HG03565 (cell line): ENCODE measurements at regions not wholly inside any gene's neighbourhood (a gene's known extent, or its start where the extent isn't known, plus 50 kb on each side); places are given as distances from the start of the nearest gene placed in this dataset.

Source experiments
- ATAC-seq: cut with Tn5 transposase; IDR thresholded peaks from one replicate; pipeline ENCODE4 v1.9.1; 2021; ENCODE audit warnings: mild to moderate bottlenecking, moderate library complexity; ENCODE audit not compliant: unreplicated experiment

GRCh38 chr16:51039638-51040331 lies 111.3 kb downstream of the SALL1 start:
- ATAC-seq, result no peak

GRCh38 chr16:51035711-51036110 lies 115.4 kb downstream of the SALL1 start:
- ATAC-seq, result no peak

- no peak for ATAC-seq
Observed at GRCh38 chr16:51035110-51035498, 116.0 kb downstream of the SALL1 start.

- no peak for ATAC-seq
Observed at GRCh38 chr16:51034481-51035109, 116.5 kb downstream of the SALL1 start.

- ATAC-seq, result no peak
Observed at GRCh38 chr16:51031598-51031997, 119.5 kb downstream of the SALL1 start.

- no peak for ATAC-seq
Observed at GRCh38 chr16:51030516-51030915, 120.6 kb downstream of the SALL1 start.

GRCh38 chr16:51025588-51026290 lies 125.3 kb downstream of the SALL1 start:
- ATAC-seq, result no peak

GRCh38 chr16:51024703-51025102 lies 126.4 kb downstream of the SALL1 start:
- no peak for ATAC-seq

- no peak for ATAC-seq
Observed at GRCh38 chr16:51022955-51023354, 128.1 kb downstream of the SALL1 start.

GRCh38 chr16:51019617-51020016 lies 131.5 kb downstream of the SALL1 start:
- no peak for ATAC-seq

- no peak for ATAC-seq
Observed at GRCh38 chr16:51017969-51018368, 133.1 kb downstream of the SALL1 start.

GRCh38 chr16:51012396-51012795 lies 138.7 kb downstream of the SALL1 start:
- no peak for ATAC-seq

GRCh38 chr16:51010817-51011216 lies 140.3 kb downstream of the SALL1 start:
- ATAC-seq, result no peak

- no peak for ATAC-seq
Observed at GRCh38 chr16:51009813-51010212, 141.3 kb downstream of the SALL1 start.

- no peak for ATAC-seq
Observed at GRCh38 chr16:51009359-51009758, 141.7 kb downstream of the SALL1 start.

- no peak for ATAC-seq
Observed at GRCh38 chr16:51008607-51009006, 142.5 kb downstream of the SALL1 start.

GRCh38 chr16:51008037-51008436 lies 143.0 kb downstream of the SALL1 start:
- ATAC-seq, result no peak

GRCh38 chr16:51003850-51004566 lies 147.1 kb downstream of the SALL1 start:
- no peak for ATAC-seq

- no peak for ATAC-seq
Observed at GRCh38 chr16:51002881-51003490, 148.1 kb downstream of the SALL1 start.

- no peak for ATAC-seq
Observed at GRCh38 chr16:50999181-50999580, 151.9 kb downstream of the SALL1 start.

- no peak for ATAC-seq
Observed at GRCh38 chr16:50998411-50998810, 152.7 kb downstream of the SALL1 start.
